WTC11 (cell line): ENCODE measurements at regions not wholly inside any gene's neighbourhood (a gene's known extent, or its start where the extent isn't known, plus 50 kb on each side); places are given as distances from the start of the nearest gene placed in this dataset.

Experiments used
- ATAC-seq: fragments of 200-7000 bp; cut with Tn5 transposase; 2 replicates; pipeline ENCODE4 v1.10.0; 2021; ENCODE audit warnings: mild to moderate bottlenecking, moderate library complexity
- CTCF ChIA-PET: fragments of 300-600 bp; sonication (Branson Sonifier 250); formaldehyde crosslinking; loops from one replicate; lab custom pipeline; 2021; ENCODE audit warnings: antibody characterized with exemption; lab: Charles Lee
- POLR2A ChIA-PET: fragments of 350-600 bp; sonication (Branson Sonifier 250); formaldehyde crosslinking; loops from one replicate; lab custom pipeline; 2021; ENCODE audit warnings: antibody characterized with exemption; lab: Charles Lee
- DNase-seq: peaks from one replicate; pipeline ENCODE4 v3.0.0; 2021; ENCODE audit warnings: low spot score
- H3K27ac Mint-ChIP-seq: 2 replicates; pipeline ENCODE4 v1.8.0; 2021; ENCODE audit warnings: mixed read lengths
- H3K27me3 Mint-ChIP-seq: 2 replicates; pipeline ENCODE4 v1.8.0; 2021; ENCODE audit warnings: low read depth, mild to moderate bottlenecking, moderate library complexity, mixed read lengths
- H3K36me3 Mint-ChIP-seq: 2 replicates; pipeline ENCODE4 v1.8.0; 2021; ENCODE audit warnings: mixed read lengths
- H3K4me1 Mint-ChIP-seq: 2 replicates; pipeline ENCODE4 v1.8.0; 2022; ENCODE audit warnings: mixed read lengths
- H3K4me3 Mint-ChIP-seq: 2 replicates; pipeline ENCODE4 v1.8.0; 2021; ENCODE audit warnings: mild to moderate bottlenecking, moderate library complexity, mixed read lengths
- H3K9me3 Mint-ChIP-seq: 2 replicates; pipeline ENCODE4 v1.8.0; 2021; ENCODE audit warnings: mixed read lengths
- ATF1 ChIP-seq: sonication (generic); formaldehyde crosslinking; IDR thresholded peaks from 2 replicates; pipeline ENCODE4 v1.8.1; 2023; ENCODE audit warnings: mild to moderate bottlenecking, moderate library complexity, missing genetic modification reagents
- CREM ChIP-seq: sonication (generic); formaldehyde crosslinking; IDR thresholded peaks from 2 replicates; pipeline ENCODE4 v1.8.1; 2022; ENCODE audit warnings: mild to moderate bottlenecking, missing genetic modification reagents, moderate library complexity
- FOXJ3 ChIP-seq: sonication (generic); formaldehyde crosslinking; IDR thresholded peaks from 2 replicates; pipeline ENCODE4 v1.9.0; 2021; ENCODE audit warnings: missing genetic modification reagents, mild to moderate bottlenecking, borderline replicate concordance
- FOXK1 ChIP-seq: sonication (generic); formaldehyde crosslinking; IDR thresholded peaks from 2 replicates; pipeline ENCODE4 v1.8.0; 2022; ENCODE audit warnings: mild to moderate bottlenecking, moderate library complexity, missing genetic modification reagents
- FOXP1 ChIP-seq: sonication (generic); formaldehyde crosslinking; IDR thresholded peaks from 2 replicates; pipeline ENCODE4 v1.8.0; 2022; ENCODE audit warnings: missing genetic modification reagents, mild to moderate bottlenecking, moderate library complexity, borderline replicate concordance
- GABPB1 ChIP-seq: sonication (generic); formaldehyde crosslinking; IDR thresholded peaks from 2 replicates; pipeline ENCODE4 v1.8.1; 2023; ENCODE audit warnings: mild to moderate bottlenecking, missing genetic modification reagents
- GRHL2 ChIP-seq: fragments of 250-450 bp; sonication (Bioruptor Pico); IDR thresholded peaks from 2 replicates; pipeline ENCODE4 v1.8.0; 2022; ENCODE audit warnings: mild to moderate bottlenecking, moderate library complexity; ENCODE audit not compliant: insufficient replicate concordance, severe bottlenecking
- HMGA2 ChIP-seq: fragments of 250-450 bp; sonication (Bioruptor Pico); IDR thresholded peaks from 2 replicates; pipeline ENCODE4 v1.4.0; 2021; ENCODE audit warnings: mild to moderate bottlenecking, moderate library complexity
- IRF2 ChIP-seq: sonication (generic); formaldehyde crosslinking; IDR thresholded peaks from 2 replicates; pipeline ENCODE4 v1.8.0; 2022; ENCODE audit warnings: low read depth, missing genetic modification reagents, borderline replicate concordance
- KAT7 ChIP-seq: sonication (generic); formaldehyde crosslinking; IDR thresholded peaks from 2 replicates; pipeline ENCODE4 v1.8.1; 2023; ENCODE audit warnings: missing genetic modification reagents, mild to moderate bottlenecking, borderline replicate concordance
- RORB ChIP-seq: fragments of 250-450 bp; sonication (Bioruptor Pico); IDR thresholded peaks from 2 replicates; pipeline ENCODE4 v1.9.0; 2021; ENCODE audit warnings: mild to moderate bottlenecking
- SP1 ChIP-seq: sonication (generic); formaldehyde crosslinking; conservative IDR thresholded peaks from 2 replicates; pipeline ENCODE4 v1.8.1; 2022; ENCODE audit warnings: missing genetic modification reagents
- ZNF121 ChIP-seq: sonication (generic); formaldehyde crosslinking; IDR thresholded peaks from 2 replicates; pipeline ENCODE4 v1.8.0; 2023; ENCODE audit warnings: missing genetic modification reagents
- ZNF416 ChIP-seq: fragments of 250-450 bp; sonication (Bioruptor Pico); IDR thresholded peaks from 2 replicates; pipeline ENCODE4 v1.9.0; 2021; ENCODE audit warnings: mild to moderate bottlenecking, inconsistent platforms
- TF ChIP-seq, protein P1 (sequence below): fragments of 250-450 bp; sonication (Bioruptor Pico); IDR thresholded peaks from 2 replicates; pipeline ENCODE4 v1.9.0; 2021; ENCODE audit warnings: mild to moderate bottlenecking, borderline replicate concordance
- TF ChIP-seq, protein P2 (sequence below): sonication (generic); formaldehyde crosslinking; IDR thresholded peaks from 2 replicates; pipeline ENCODE4 v1.8.0; 2023; ENCODE audit warnings: missing genetic modification reagents
- TF ChIP-seq, protein P3 (sequence below): fragments of 250-450 bp; sonication (Bioruptor Pico); IDR thresholded peaks from 2 replicates; pipeline ENCODE4 v1.9.0; 2021; ENCODE audit warnings: mild to moderate bottlenecking
- TF ChIP-seq, protein P4 (sequence below): sonication (generic); formaldehyde crosslinking; IDR thresholded peaks from 2 replicates; pipeline ENCODE4 v1.8.1; 2022; ENCODE audit warnings: missing genetic modification reagents, borderline replicate concordance
- TF ChIP-seq, protein P5 (sequence below): fragments of 250-450 bp; sonication (Bioruptor Pico); IDR thresholded peaks from 2 replicates; pipeline ENCODE4 v2.1.2; 2022; ENCODE audit warnings: mild to moderate bottlenecking, moderate library complexity
- TF ChIP-seq, protein P6 (sequence below): fragments of 250-450 bp; sonication (Bioruptor Pico); conservative IDR thresholded peaks from 2 replicates; pipeline ENCODE4 v1.9.0; 2021; ENCODE audit warnings: mild to moderate bottlenecking

DNA sequence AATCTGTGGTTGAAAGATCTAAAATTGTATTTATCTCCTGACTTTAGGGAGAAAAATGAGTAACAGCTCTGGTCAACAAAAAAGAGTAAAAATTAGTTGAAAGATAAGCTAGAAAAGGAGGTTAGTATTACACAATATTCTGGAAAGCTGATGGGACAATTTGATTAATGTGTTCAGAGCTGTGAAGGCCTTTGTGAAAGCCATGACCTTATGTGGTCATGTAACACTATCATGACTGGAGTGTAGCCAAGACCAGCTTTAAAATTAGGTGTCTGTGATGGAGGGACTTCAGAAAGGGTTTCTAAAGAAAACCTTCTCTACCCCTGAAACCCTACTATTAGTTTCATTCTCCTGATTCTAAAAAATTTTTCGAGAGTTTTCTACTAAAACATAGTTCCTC is 127.2 kb downstream of the NFKBIZ start:
- no peak overlapping the region for H3K27ac Mint-ChIP-seq
- peaks cover 14% of the 10 kb centered on the region for H3K9me3 Mint-ChIP-seq
- H3K4me1 Mint-ChIP-seq: peaks cover 15% of the 10 kb centered on the region
- ChIA-PET CTCF (no interaction called here), POLR2A (no interaction called here)
- TF ChIP-seq, protein P1, sequence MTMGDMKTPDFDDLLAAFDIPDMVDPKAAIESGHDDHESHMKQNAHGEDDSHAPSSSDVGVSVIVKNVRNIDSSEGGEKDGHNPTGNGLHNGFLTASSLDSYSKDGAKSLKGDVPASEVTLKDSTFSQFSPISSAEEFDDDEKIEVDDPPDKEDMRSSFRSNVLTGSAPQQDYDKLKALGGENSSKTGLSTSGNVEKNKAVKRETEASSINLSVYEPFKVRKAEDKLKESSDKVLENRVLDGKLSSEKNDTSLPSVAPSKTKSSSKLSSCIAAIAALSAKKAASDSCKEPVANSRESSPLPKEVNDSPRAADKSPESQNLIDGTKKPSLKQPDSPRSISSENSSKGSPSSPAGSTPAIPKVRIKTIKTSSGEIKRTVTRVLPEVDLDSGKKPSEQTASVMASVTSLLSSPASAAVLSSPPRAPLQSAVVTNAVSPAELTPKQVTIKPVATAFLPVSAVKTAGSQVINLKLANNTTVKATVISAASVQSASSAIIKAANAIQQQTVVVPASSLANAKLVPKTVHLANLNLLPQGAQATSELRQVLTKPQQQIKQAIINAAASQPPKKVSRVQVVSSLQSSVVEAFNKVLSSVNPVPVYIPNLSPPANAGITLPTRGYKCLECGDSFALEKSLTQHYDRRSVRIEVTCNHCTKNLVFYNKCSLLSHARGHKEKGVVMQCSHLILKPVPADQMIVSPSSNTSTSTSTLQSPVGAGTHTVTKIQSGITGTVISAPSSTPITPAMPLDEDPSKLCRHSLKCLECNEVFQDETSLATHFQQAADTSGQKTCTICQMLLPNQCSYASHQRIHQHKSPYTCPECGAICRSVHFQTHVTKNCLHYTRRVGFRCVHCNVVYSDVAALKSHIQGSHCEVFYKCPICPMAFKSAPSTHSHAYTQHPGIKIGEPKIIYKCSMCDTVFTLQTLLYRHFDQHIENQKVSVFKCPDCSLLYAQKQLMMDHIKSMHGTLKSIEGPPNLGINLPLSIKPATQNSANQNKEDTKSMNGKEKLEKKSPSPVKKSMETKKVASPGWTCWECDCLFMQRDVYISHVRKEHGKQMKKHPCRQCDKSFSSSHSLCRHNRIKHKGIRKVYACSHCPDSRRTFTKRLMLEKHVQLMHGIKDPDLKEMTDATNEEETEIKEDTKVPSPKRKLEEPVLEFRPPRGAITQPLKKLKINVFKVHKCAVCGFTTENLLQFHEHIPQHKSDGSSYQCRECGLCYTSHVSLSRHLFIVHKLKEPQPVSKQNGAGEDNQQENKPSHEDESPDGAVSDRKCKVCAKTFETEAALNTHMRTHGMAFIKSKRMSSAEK (CRISPR knock-in tag): no peak
- peaks cover 17% of the 10 kb centered on the region for H3K27me3 Mint-ChIP-seq
- no peak overlapping the region for H3K4me3 Mint-ChIP-seq
- no peaks in the 10 kb centered on the region for H3K36me3 Mint-ChIP-seq
- ATAC-seq: no peak
- no peak for DNase-seq

DNA sequence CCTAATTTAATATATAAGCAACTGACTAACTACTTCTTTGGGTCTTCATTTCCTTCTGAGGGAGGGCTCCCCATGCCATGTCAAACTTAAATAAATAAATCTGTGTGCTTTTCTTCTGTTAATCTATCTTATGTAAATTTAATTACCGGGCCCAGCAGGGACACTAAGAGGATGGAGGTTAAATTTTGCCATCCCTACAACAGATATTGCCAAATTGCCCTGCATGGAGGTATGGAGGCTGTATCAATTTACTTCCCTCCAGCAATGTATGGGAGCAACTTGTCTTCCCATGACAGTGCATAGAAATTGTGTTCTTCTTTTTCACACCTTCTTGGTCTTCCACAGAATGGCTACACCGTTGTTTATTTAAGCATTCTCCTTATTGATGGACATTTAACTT is 129.0 kb downstream of the NFKBIZ start:
- no peak overlapping the region for H3K27ac Mint-ChIP-seq
- peaks cover 14% of the 10 kb centered on the region for H3K9me3 Mint-ChIP-seq
- ATAC-seq (no peak), DNase-seq (no peak)
- no peak overlapping the region for H3K4me3 Mint-ChIP-seq
- ChIA-PET POLR2A (interaction anchor here (0.7 kb wide), 1 partner anchor 18 kb away, joined by 3 read pairs; no protein-coding TSS in a partner anchor), CTCF (no interaction called here)
- peaks cover 17% of the 10 kb centered on the region for H3K27me3 Mint-ChIP-seq
- H3K36me3 Mint-ChIP-seq: no peaks in the 10 kb centered on the region
- H3K4me1 Mint-ChIP-seq: peaks cover 15% of the 10 kb centered on the region
- TF ChIP-seq, protein P2, sequence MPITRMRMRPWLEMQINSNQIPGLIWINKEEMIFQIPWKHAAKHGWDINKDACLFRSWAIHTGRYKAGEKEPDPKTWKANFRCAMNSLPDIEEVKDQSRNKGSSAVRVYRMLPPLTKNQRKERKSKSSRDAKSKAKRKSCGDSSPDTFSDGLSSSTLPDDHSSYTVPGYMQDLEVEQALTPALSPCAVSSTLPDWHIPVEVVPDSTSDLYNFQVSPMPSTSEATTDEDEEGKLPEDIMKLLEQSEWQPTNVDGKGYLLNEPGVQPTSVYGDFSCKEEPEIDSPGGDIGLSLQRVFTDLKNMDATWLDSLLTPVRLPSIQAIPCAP: no peak
- TF ChIP-seq RORB (no peak), FOXP1 (CRISPR knock-in tag) (no peak), CREM (CRISPR knock-in tag) (no peak), GRHL2 (CRISPR knock-in tag) (no peak), SP1 (CRISPR knock-in tag) (no peak), FOXK1 (CRISPR knock-in tag) (no peak), GABPB1 (no peak), KAT7 (CRISPR knock-in tag) (no peak), FOXJ3 (CRISPR knock-in tag) (no peak), HMGA2 (CRISPR knock-in tag) (no peak), ATF1 (CRISPR knock-in tag) (no peak), ZNF121 (CRISPR knock-in tag) (no peak), IRF2 (CRISPR knock-in tag) (no peak), ZNF416 (CRISPR knock-in tag) (no peak)
- TF ChIP-seq, protein P3, sequence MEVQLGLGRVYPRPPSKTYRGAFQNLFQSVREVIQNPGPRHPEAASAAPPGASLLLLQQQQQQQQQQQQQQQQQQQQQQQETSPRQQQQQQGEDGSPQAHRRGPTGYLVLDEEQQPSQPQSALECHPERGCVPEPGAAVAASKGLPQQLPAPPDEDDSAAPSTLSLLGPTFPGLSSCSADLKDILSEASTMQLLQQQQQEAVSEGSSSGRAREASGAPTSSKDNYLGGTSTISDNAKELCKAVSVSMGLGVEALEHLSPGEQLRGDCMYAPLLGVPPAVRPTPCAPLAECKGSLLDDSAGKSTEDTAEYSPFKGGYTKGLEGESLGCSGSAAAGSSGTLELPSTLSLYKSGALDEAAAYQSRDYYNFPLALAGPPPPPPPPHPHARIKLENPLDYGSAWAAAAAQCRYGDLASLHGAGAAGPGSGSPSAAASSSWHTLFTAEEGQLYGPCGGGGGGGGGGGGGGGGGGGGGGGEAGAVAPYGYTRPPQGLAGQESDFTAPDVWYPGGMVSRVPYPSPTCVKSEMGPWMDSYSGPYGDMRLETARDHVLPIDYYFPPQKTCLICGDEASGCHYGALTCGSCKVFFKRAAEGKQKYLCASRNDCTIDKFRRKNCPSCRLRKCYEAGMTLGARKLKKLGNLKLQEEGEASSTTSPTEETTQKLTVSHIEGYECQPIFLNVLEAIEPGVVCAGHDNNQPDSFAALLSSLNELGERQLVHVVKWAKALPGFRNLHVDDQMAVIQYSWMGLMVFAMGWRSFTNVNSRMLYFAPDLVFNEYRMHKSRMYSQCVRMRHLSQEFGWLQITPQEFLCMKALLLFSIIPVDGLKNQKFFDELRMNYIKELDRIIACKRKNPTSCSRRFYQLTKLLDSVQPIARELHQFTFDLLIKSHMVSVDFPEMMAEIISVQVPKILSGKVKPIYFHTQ: no peak
- TF ChIP-seq, protein P4, sequence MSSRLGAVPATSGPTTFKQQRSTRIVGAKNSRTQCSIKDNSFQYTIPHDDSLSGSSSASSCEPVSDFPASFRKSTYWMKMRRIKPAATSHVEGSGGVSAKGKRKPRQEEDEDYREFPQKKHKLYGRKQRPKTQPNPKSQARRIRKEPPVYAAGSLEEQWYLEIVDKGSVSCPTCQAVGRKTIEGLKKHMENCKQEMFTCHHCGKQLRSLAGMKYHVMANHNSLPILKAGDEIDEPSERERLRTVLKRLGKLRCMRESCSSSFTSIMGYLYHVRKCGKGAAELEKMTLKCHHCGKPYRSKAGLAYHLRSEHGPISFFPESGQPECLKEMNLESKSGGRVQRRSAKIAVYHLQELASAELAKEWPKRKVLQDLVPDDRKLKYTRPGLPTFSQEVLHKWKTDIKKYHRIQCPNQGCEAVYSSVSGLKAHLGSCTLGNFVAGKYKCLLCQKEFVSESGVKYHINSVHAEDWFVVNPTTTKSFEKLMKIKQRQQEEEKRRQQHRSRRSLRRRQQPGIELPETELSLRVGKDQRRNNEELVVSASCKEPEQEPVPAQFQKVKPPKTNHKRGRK (CRISPR knock-in tag): no peak
- TF ChIP-seq, protein P5, sequence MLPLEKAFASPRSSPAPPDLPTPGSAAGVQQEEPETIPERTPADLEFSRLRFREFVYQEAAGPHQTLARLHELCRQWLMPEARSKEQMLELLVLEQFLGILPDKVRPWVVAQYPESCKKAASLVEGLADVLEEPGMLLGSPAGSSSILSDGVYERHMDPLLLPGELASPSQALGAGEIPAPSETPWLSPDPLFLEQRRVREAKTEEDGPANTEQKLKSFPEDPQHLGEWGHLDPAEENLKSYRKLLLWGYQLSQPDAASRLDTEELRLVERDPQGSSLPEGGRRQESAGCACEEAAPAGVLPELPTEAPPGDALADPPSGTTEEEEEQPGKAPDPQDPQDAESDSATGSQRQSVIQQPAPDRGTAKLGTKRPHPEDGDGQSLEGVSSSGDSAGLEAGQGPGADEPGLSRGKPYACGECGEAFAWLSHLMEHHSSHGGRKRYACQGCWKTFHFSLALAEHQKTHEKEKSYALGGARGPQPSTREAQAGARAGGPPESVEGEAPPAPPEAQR: no peak
- TF ChIP-seq, protein P6, sequence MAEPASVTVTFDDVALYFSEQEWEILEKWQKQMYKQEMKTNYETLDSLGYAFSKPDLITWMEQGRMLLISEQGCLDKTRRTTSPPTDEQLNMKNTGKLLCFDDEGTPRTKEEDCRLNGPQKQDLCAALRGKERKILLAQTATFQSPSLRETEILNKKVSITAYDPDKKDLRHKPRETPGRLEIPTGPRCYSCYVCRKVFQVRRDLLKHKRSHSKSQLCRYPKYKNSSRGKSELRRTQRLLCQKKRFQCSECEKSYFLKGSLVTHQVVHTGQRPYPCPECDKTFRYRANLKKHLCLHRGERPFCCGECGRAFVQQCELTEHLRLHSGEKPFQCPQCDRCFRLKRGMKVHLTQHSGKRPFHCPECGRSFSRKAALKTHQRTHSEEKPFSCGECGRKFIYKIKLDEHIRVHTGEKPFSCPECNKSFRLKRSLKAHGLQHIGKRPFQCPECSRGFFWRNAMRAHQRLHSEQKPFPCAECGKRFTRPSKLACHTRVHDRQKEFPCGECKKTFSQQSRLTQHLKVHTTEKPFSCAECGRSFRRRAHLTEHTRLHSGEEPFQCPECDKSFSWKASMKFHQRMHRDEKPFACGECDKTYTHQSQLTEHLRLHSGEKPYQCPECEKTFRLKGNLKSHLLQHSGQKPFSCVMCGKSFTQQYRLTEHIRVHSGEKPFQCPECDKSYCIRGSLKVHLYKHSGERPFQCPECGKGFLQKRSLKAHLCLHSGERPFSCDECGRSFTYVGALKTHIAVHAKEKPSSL (CRISPR knock-in tag): no peak
- TF ChIP-seq, all 79 proteins: peak for 0
